IMR-90 (cell line): ENCODE measurements at regions not wholly inside any gene's neighbourhood (a gene's known extent, or its start where the extent isn't known, plus 50 kb on each side); places are given as distances from the start of the nearest gene placed in this dataset.
A peak's percentile ranks its signal among the peaks of the same experiment; 100 is the strongest.

Source experiments
- ATAC-seq: fragments of 200-7000 bp; cut with Tn5 transposase; 2 replicates; pipeline ENCODE4 v1.9.1; 2020; ENCODE audit warnings: low read depth, mild to moderate bottlenecking, moderate library complexity
- BruUV-seq: library from RNA; stranded (reverse); fragments of 400-500 nt; replicated peaks from 2 replicates; lab custom pipeline; 2021; lab: Mats Ljungman, UMichigan
- CTCF ChIA-PET: fragments of 300-600 bp; formaldehyde crosslinking; extraction: SDS; loops from one replicate; lab custom pipeline; 2021; ENCODE audit warnings: antibody characterized with exemption; lab: Yijun Ruan, JAX
- POLR2A ChIA-PET: fragments of 300-600 bp; sonication (Branson Sonifier 250); formaldehyde crosslinking; loops from one replicate; lab custom pipeline; 2022; ENCODE audit warnings: antibody characterized with exemption; ENCODE audit not compliant: unreplicated experiment; lab: Charles Lee
- DNase-seq: peaks from one replicate; pipeline ENCODE4 v3.0.0; 2013
- H2AFZ ChIP-seq: replicated peaks from 2 replicates; pipeline ENCODE3; 2013; ENCODE audit warnings: low read length, mild to moderate bottlenecking; ENCODE audit not compliant: poor library complexity
- H2AK5ac ChIP-seq: 2 replicates; pipeline ENCODE4 v1.6.1; 2013; ENCODE audit warnings: low read depth, low read length, inconsistent platforms
- H2AK9ac ChIP-seq: replicated peaks from 2 replicates; pipeline ENCODE3; 2013; ENCODE audit warnings: mild to moderate bottlenecking, low read depth, low read length, moderate library complexity; ENCODE audit not compliant: poor library complexity
- H2BK120ac ChIP-seq: 2 replicates; pipeline ENCODE4 v1.6.1; 2013; ENCODE audit warnings: low read depth, low read length, inconsistent platforms
- H2BK15ac ChIP-seq: 3 replicates; pipeline ENCODE4 v1.6.1; 2013; ENCODE audit warnings: low read depth, low read length, inconsistent platforms
- H2BK20ac ChIP-seq: 2 replicates; pipeline ENCODE4 v1.6.1; 2013; ENCODE audit warnings: low read depth, mild to moderate bottlenecking, inconsistent platforms, low read length, moderate library complexity
- H2BK5ac ChIP-seq: 2 replicates; pipeline ENCODE4 v1.6.1; 2013; ENCODE audit warnings: mild to moderate bottlenecking, low read depth, low read length, inconsistent platforms; ENCODE audit not compliant: poor library complexity, severe bottlenecking
- H3K14ac ChIP-seq: replicated peaks from 2 replicates; pipeline ENCODE4 v1.6.1; 2013; ENCODE audit warnings: low read depth, low read length, inconsistent platforms
- H3K18ac ChIP-seq: 2 replicates; pipeline ENCODE4 v1.6.1; 2013; ENCODE audit warnings: low read depth, low read length, control low read depth
- H3K23ac ChIP-seq: 2 replicates; pipeline ENCODE4 v1.6.1; 2013; ENCODE audit warnings: low read depth, low read length, inconsistent platforms
- H3K27ac ChIP-seq: 2 replicates; pipeline ENCODE4 v1.5.1; 2013; ENCODE audit warnings: mild to moderate bottlenecking, control low read depth, low read length; ENCODE audit not compliant: insufficient read depth
- H3K27me3 ChIP-seq: 2 replicates; pipeline ENCODE4 v1.6.1; 2013; ENCODE audit warnings: low read length; ENCODE audit not compliant: control insufficient read depth, insufficient read depth
- H3K36me3 ChIP-seq: 2 replicates; pipeline ENCODE4 v1.6.1; 2013; ENCODE audit warnings: low read length, mixed read lengths; ENCODE audit not compliant: control insufficient read depth, insufficient read depth
- H3K4ac ChIP-seq: 2 replicates; pipeline ENCODE4 v1.6.1; 2013; ENCODE audit warnings: low read depth, low read length, inconsistent platforms
- H3K4me1 ChIP-seq: 2 replicates; pipeline ENCODE4 v1.6.1; 2013; ENCODE audit warnings: low read length, mixed read lengths; ENCODE audit not compliant: control insufficient read depth, insufficient read depth
- H3K4me2 ChIP-seq: 2 replicates; pipeline ENCODE4 v1.6.1; 2013; ENCODE audit warnings: low read depth, mild to moderate bottlenecking, control low read depth, low read length, moderate library complexity
- H3K4me3 ChIP-seq: 2 replicates; pipeline ENCODE4 v1.5.1; 2013; ENCODE audit warnings: low read depth, mild to moderate bottlenecking, control low read depth, low read length, moderate library complexity; ENCODE audit not compliant: insufficient read depth
- H3K56ac ChIP-seq: 2 replicates; pipeline ENCODE4 v1.6.1; 2013; ENCODE audit warnings: low read length, inconsistent platforms; ENCODE audit not compliant: insufficient read depth; ENCODE audit errors: extremely low read depth
- H3K79me1 ChIP-seq, 2 experiments: 2 replicates each; pipeline ENCODE4 v1.6.1; 2013; ENCODE audit warnings: low read length in 2 of 2, inconsistent platforms in 1 of 2, low read depth in 1 of 2
- H3K9ac ChIP-seq: 2 replicates; pipeline ENCODE4 v1.6.1; 2013; ENCODE audit warnings: low read depth, low read length, control low read depth
- H3K9me1 ChIP-seq: 2 replicates; pipeline ENCODE4 v1.6.1; 2013; ENCODE audit warnings: low read length, inconsistent platforms; ENCODE audit not compliant: insufficient read depth
- H3K9me3 ChIP-seq: 2 replicates; pipeline ENCODE4 v1.6.1; 2013; ENCODE audit warnings: low read length; ENCODE audit not compliant: control insufficient read depth, insufficient read depth
- H4K20me1 ChIP-seq: 2 replicates; pipeline ENCODE4 v1.6.1; 2013; ENCODE audit warnings: low read length, inconsistent platforms; ENCODE audit not compliant: insufficient read depth
- H4K5ac ChIP-seq: 2 replicates; pipeline ENCODE4 v1.6.1; 2013; ENCODE audit warnings: mild to moderate bottlenecking, low read depth, low read length, control low read depth
- H4K8ac ChIP-seq, 2 experiments: 2 replicates each; pipeline ENCODE4 v1.6.1; 2013; ENCODE audit warnings: low read depth in 2 of 2, low read length in 2 of 2, control low read depth in 1 of 2, inconsistent platforms in 1 of 2
- H4K91ac ChIP-seq: 2 replicates; pipeline ENCODE4 v1.6.1; 2013; ENCODE audit warnings: low read depth, low read length, inconsistent platforms; ENCODE audit not compliant: insufficient read depth
- BHLHE40 ChIP-seq: fragments of 150-350 bp; IDR thresholded peaks from 2 replicates; pipeline ENCODE4 v1.6.1; 2016; ENCODE audit warnings: mild to moderate bottlenecking, low read depth, low read length
- CHD1 ChIP-seq: IDR thresholded peaks from 2 replicates; pipeline ENCODE4 v1.6.1; 2012; ENCODE audit warnings: low read depth, low read length, improper control_type of control experiment
- CTCF ChIP-seq: conservative IDR thresholded peaks from 2 replicates; pipeline ENCODE4 v1.5.1; 2012; ENCODE audit warnings: mild to moderate bottlenecking, low read depth, low read length, improper control_type of control experiment
- MAZ ChIP-seq: IDR thresholded peaks from 2 replicates; pipeline ENCODE4 v1.6.1; 2012; ENCODE audit warnings: low read depth, mild to moderate bottlenecking, low read length, improper control_type of control experiment, moderate library complexity, borderline replicate concordance
- POLR2A ChIP-seq: IDR thresholded peaks from 2 replicates; pipeline ENCODE4 v1.6.1; 2012; ENCODE audit warnings: mild to moderate bottlenecking, low read depth, low read length
- RCOR1 ChIP-seq: IDR thresholded peaks from 2 replicates; pipeline ENCODE4 v1.6.1; 2012; ENCODE audit warnings: mild to moderate bottlenecking, low read length, improper control_type of control experiment; ENCODE audit not compliant: insufficient replicate concordance
- RFX5 ChIP-seq: IDR thresholded peaks from 2 replicates; pipeline ENCODE4 v1.8.0; 2012; ENCODE audit warnings: low read depth, mild to moderate bottlenecking, low read length, moderate library complexity
- SMC3 ChIP-seq: fragments of 150-350 bp; IDR thresholded peaks from 2 replicates; pipeline ENCODE4 v1.6.1; 2016; ENCODE audit warnings: low read depth, mild to moderate bottlenecking, antibody characterized with exemption, low read length, moderate library complexity
- USF2 ChIP-seq: fragments of 150-350 bp; IDR thresholded peaks from 2 replicates; pipeline ENCODE4 v1.6.1; 2017; ENCODE audit warnings: mild to moderate bottlenecking, antibody characterized with exemption, low read length, low read depth
- WGBS, 2 experiments: methylation state at CpG; one replicate each; pipeline versions ENCODE4 v1.1.5 to v1.1.7; 2013; ENCODE audit warnings: missing lambda C conversion rate in 2 of 2; ENCODE audit not compliant: insufficient read length in 1 of 2; ENCODE audit errors: extremely low coverage in 2 of 2; 5-methylcytosine and 5-hydroxymethylcytosine counted together
- dilution Hi-C: fragments of 300-500 bp; cut with HindIII; formaldehyde crosslinking; loops from one replicate; pipeline ENCODE4 v1.14.3; 2018; ENCODE audit warnings: low sequenced_read_pairs; ENCODE audit not compliant: unreplicated experiment
- in situ Hi-C: fragments of 300-500 bp; cut with MboI; formaldehyde crosslinking; loops from 3 replicates; pipeline ENCODE4 v1.14.3; 2019; ENCODE audit warnings: low sequenced_read_pairs, inconsistent platforms, mixed read lengths
- intact Hi-C: fragments of 100-400 bp; cut with micrococcal nuclease; formaldehyde crosslinking; loops from 2 replicates; pipeline ENCODE4 v1.10.0; 2022

GRCh38 chr10:91163269-91163868 lies 57.1 kb upstream of the PCGF5 start:
- H2AFZ ChIP-seq = peak overlapping the region; percentile 92
- H4K5ac ChIP-seq = no peak overlapping the region
- H3K9me1 ChIP-seq = no peaks in the 10 kb centered on the region; the same call in 1 of the 2 replicates
- no peak overlapping the region for H3K18ac ChIP-seq
- H3K79me1 ChIP-seq = peaks cover 27 to 29% of the 10 kb centered on the region in 2 experiments
- TF ChIP-seq RFX5 (no peak), POLR2A (peak; percentile 91), USF2 (0 out of 2 replicates have a peak, but pooled peaks have one; percentile 6), SMC3 (no peak), BHLHE40 (no peak), CTCF (no peak), RCOR1 (no peak), CHD1 (no peak), MAZ (peak; percentile 18; the same call in 1 of the 2 replicates)
- DNase-seq (peak; percentile 62), ATAC-seq (peak; percentile 53)
- in situ Hi-C loops = no loop called here
- 0% methylated on average over 10 of the region's 77 CpGs; no CpG with 5 or more reads in 1 of the 2 experiments for WGBS, 2 experiments
- POLR2A ChIA-PET = no interaction called here
- peak overlapping the region; percentile 58 for H3K27ac ChIP-seq
- CTCF ChIA-PET = interaction anchor here (1.0 kb wide), 1 partner anchor 14 kb away, joined by 4 read pairs; no protein-coding TSS in a partner anchor
- peak overlapping the region; percentile 80 for H3K4ac ChIP-seq
- H2AK9ac ChIP-seq = peak overlapping the region; percentile 89
- H4K91ac ChIP-seq = peak overlapping the region; percentile 54; the same call in 1 of the 2 replicates
- peak overlapping the region; percentile 43 for H3K9ac ChIP-seq
- no peak overlapping the region for H2BK20ac ChIP-seq
- H3K36me3 ChIP-seq = no peaks in the 10 kb centered on the region
- H3K9me3 ChIP-seq = no peaks in the 10 kb centered on the region
- H3K14ac ChIP-seq = peak overlapping the region; percentile 58; the same call in 1 of the 2 replicates
- H3K4me2 ChIP-seq = peak overlapping the region; percentile 76
- dilution Hi-C loops = no loop called here
- no peaks in the 10 kb centered on the region for H3K27me3 ChIP-seq
- H2BK15ac ChIP-seq = no peak overlapping the region
- H3K4me1 ChIP-seq = peaks cover 6% of the 10 kb centered on the region; the same call in 1 of the 2 replicates
- peaks cover 13% of the 10 kb centered on the region; the same call in 1 of the 2 replicates for H4K20me1 ChIP-seq
- BruUV-seq = no TSS peak
- peak overlapping the region; percentile 78; the same call in 1 of the 2 replicates for H3K23ac ChIP-seq
- no peak overlapping the region for H2AK5ac ChIP-seq
- H2BK5ac ChIP-seq = peak overlapping the region; percentile 81
- H3K4me3 ChIP-seq = peak overlapping the region; percentile 68
- H3K56ac ChIP-seq = peak overlapping the region; percentile 78; the same call in 1 of the 2 replicates
- H4K8ac ChIP-seq = peak overlapping the region; percentile 50 to 73; a peak in 2 of 4 replicates
- peak overlapping the region; percentile 2; the same call in 1 of the 2 replicates for H2BK120ac ChIP-seq
- intact Hi-C loops = loop anchor here (2.0 to 10.0 kb wide), 4 partner anchors 57 to 279 kb away; partner anchors contain the start of gene PCGF5
